HL-60 (cell line): ENCODE measurements at regions not wholly inside any gene's neighbourhood (a gene's known extent, or its start where the extent isn't known, plus 50 kb on each side); places are given as distances from the start of the nearest gene placed in this dataset.
"Not testable (repeated sequence)": the region's sequence is repeated elsewhere in the genome, so short reads cannot be mapped to it uniquely, and the experiment has no call there.

Experiments used
- DNase-seq, 2 experiments: peaks; one replicate each; pipeline ENCODE4 v3.0.0-alpha.2; 2010 to 2020; ENCODE audit warnings: low read depth in 1 of 2, low spot score in 1 of 2
- H3K27ac ChIP-seq: fragments of 250-450 bp; sonication (Bioruptor Pico); replicated peaks from 2 replicates; pipeline ENCODE4 v1.5.1; 2020; ENCODE audit warnings: mild to moderate bottlenecking, moderate library complexity
- H3K27me3 ChIP-seq: fragments of 250-450 bp; sonication (Bioruptor Pico); 2 replicates; pipeline ENCODE4 v1.5.1; 2021; ENCODE audit warnings: mild to moderate bottlenecking, moderate library complexity; ENCODE audit not compliant: insufficient read depth, poor library complexity, severe bottlenecking
- H3K4me3 ChIP-seq: replicated peaks from 2 replicates; pipeline ENCODE4 v1.5.1; 2011; ENCODE audit warnings: mild to moderate bottlenecking, control low read depth, low read length; ENCODE audit not compliant: insufficient read depth
- CTCF ChIP-seq: IDR thresholded peaks from one replicate; pipeline ENCODE4 v1.5.1; 2011; ENCODE audit warnings: low read length, control low read depth, inconsistent platforms; ENCODE audit not compliant: insufficient read depth
- GABPA ChIP-seq: IDR thresholded peaks from 2 replicates; pipeline ENCODE4 v1.6.1; 2012; ENCODE audit warnings: low read depth
- POLR2AphosphoS5 ChIP-seq: IDR thresholded peaks from 2 replicates; pipeline ENCODE4 v1.6.1; 2012; ENCODE audit warnings: low read depth
- REST ChIP-seq: IDR thresholded peaks from 2 replicates; pipeline ENCODE4 v1.6.1; 2012; ENCODE audit warnings: low read depth; ENCODE audit not compliant: insufficient replicate concordance
- SPI1 ChIP-seq: IDR thresholded peaks from 2 replicates; pipeline ENCODE4 v1.6.1; 2012; ENCODE audit warnings: low read depth, mild to moderate bottlenecking, borderline replicate concordance

- H3K27me3 ChIP-seq: no peaks in the 10 kb centered on the region
- H3K4me3 ChIP-seq: no peak overlapping the region
- TF ChIP-seq GABPA: no peak
- no peak for TF ChIP-seq CTCF
- no peak for TF ChIP-seq POLR2AphosphoS5
- no peak for TF ChIP-seq SPI1
- TF ChIP-seq REST: no peak
- no peak for DNase-seq
- no peak overlapping the region for H3K27ac ChIP-seq
Observed at GRCh38 chr18:38494065-38494464, 928.5 kb upstream of the CELF4 start.

DNA sequence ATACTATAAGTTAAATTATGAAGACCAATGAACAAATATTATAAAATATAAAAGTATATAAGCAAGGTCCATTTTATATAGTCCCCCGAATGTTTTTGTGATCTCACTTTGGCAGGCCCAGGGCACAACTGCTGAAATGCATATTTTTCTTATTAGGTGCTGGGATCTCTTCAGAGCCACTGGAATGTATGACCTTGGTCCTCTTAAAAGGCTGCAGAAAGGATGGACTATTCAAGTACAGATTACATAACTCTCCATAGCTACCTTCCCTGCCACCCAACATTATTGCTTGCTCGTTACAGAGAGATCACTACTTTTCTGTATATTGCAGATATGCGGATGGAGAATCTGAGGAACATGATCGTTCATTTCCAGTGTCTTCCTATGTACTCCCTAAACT is 925.6 kb upstream of the CELF4 start:
- no peaks in the 10 kb centered on the region for H3K27me3 ChIP-seq
- H3K4me3 ChIP-seq: no peak overlapping the region
- DNase-seq: no peak
- no peak for TF ChIP-seq SPI1
- TF ChIP-seq CTCF: no peak
- no peak for TF ChIP-seq GABPA
- no peak for TF ChIP-seq REST
- no peak for TF ChIP-seq POLR2AphosphoS5
- H3K27ac ChIP-seq: no peak overlapping the region

- H3K4me3 ChIP-seq, DNase-seq, H3K27ac ChIP-seq, H3K27me3 ChIP-seq: not testable (repeated sequence)
Observed at GRCh38 chr18:38489721-38490120, 924.1 kb upstream of the CELF4 start.

GRCh38 chr18:38487521-38487920 is 921.9 kb upstream of the CELF4 start:
- H3K4me3 ChIP-seq: no peak overlapping the region
- H3K27me3 ChIP-seq: peaks cover 1% of the 10 kb centered on the region
- H3K27ac ChIP-seq: no peak overlapping the region
- DNase-seq: no peak
- no peak for TF ChIP-seq SPI1

GRCh38 chr18:38483326-38483725 is 917.7 kb upstream of the CELF4 start:
- no peak overlapping the region for H3K4me3 ChIP-seq
- no peak for TF ChIP-seq CTCF
- no peak for TF ChIP-seq REST
- TF ChIP-seq POLR2AphosphoS5: no peak
- TF ChIP-seq GABPA: no peak
- TF ChIP-seq SPI1: no peak
- H3K27ac ChIP-seq: no peak overlapping the region
- peaks cover 13% of the 10 kb centered on the region for H3K27me3 ChIP-seq
- no peak for DNase-seq
